Stimulated activated naive CD4-positive, alpha-beta T cell (primary cell): ENCODE measurements at regions not wholly inside any gene's neighbourhood (a gene's known extent, or its start where the extent isn't known, plus 50 kb on each side); places are given as distances from the start of the nearest gene placed in this dataset.

Experiments used
- DNase-seq, 6 experiments: peaks; one replicate each; lab custom pipeline; 2025; lab: John Stamatoyannopoulos, UW

DNA sequence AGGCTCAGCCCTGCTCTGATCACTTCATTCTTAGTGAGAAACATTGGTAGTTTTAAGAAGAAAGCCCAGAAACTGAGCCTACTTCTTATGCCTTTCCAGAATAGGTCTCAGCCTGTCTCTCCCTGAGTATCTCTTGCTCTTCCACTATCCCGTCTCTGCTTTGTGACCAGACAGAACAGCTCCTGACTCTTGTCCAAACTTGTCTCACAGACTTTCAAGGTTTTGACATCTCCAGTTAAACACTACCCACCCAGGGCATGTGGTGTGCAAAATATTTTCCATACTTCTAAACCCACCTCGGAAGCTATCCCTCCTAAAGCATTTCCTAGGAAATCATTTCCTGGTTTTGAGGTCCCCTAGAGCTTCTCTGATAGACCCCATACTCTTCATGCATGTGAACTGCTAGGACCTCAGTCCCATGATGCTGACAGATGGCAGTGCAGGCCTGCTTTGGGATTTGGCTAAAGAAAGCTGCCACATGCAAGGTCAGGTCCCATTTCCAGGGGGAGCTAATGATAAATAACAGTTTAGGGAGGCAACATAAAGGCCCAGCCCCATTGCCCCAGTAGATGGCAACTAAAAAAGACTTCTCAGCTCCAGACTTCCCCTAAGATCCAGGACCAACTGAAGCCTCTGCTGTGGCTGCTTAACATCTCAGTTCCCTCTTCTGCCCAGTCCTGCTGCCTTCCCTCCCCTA is 211.5 kb downstream of the MED10 start:
- DNase-seq: no peak

DNA sequence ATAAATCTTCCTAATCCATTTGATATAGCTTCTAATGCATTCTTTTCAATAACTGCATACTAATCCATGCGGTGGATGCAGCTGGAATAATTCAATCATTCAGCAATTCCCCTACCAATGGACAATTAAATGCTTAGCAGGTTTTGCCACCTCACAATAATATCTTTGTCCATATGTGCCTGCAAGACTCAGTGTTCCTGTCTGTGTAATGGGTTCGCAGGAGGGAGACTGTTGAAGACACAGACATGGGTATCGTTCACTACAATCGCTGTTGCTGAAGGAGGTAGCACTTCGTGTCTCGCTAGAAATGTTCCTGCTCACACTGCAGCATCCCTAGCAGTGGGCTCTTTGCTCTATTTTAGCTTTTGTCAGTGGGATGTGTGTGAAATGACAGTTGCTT is 214.4 kb downstream of the MED10 start:
- DNase-seq: no peak

DNA sequence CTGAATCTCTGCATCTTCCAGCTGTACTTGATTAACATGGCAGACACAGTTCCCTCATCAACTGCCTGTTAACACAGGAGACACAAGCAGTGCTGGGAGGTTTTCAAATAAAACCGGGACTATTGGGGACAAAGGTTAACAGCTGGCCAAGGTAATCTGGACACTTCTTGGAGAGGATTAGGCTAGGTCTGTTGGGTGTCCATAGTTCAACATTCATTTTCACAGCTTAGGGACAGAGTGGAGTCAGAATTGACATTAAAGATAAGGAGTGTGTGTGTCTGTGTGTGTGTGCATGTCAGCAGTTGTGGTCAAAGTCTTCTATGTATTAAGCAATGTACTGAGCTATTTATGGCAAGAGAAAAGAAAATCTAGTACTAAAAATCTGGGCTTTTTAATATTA is 216.2 kb downstream of the MED10 start:
- DNase-seq: no peak

DNA sequence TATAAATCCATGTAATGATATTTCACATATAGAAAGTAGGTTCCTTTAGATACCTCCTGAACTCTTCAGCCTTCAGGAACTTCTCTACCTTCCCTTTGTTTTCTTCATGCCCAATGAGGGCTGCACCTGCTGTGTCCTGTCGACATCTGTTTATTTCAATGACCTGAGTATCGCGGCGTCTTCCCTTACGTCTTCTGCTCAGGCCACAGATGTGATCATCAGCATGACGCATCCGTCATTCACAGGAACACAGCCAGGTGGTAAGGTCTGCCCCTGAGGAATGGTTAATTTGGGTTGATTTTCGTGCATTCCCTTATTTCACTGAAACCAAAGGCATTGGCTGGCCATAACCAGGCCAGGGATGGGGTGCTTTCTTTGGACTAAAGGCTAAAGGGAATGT is 217.1 kb downstream of the MED10 start:
- DNase-seq: no peak

DNA sequence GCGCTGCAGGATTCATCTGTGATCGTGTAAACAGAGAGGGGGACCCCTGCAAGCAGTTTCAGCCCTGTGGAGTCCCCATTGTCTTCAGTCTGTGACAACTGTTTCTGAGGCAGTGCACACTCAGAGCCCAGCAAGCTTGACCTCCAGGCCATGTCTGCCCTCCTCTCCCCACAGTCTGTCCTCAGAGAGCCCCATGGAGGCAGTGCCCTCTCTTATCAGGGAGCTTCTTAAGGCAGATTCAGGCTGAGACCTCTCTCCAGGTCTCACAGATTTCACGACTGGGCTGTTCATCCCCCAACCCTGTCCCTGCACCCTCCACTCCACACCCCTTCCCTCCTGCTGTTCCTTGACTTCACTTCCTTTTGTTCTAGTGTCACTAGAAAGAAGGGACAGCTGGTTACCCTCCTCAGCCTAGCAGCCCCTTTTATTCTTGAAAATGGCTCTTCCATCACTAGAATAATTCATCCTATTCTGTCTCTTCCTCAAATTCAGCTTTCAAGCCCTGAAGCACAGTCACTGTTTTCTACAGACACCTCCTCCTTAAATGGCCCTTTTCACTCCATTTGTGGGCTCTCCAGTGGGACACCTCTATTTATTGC is 218.4 kb downstream of the MED10 start:
- DNase-seq: no peak

DNA sequence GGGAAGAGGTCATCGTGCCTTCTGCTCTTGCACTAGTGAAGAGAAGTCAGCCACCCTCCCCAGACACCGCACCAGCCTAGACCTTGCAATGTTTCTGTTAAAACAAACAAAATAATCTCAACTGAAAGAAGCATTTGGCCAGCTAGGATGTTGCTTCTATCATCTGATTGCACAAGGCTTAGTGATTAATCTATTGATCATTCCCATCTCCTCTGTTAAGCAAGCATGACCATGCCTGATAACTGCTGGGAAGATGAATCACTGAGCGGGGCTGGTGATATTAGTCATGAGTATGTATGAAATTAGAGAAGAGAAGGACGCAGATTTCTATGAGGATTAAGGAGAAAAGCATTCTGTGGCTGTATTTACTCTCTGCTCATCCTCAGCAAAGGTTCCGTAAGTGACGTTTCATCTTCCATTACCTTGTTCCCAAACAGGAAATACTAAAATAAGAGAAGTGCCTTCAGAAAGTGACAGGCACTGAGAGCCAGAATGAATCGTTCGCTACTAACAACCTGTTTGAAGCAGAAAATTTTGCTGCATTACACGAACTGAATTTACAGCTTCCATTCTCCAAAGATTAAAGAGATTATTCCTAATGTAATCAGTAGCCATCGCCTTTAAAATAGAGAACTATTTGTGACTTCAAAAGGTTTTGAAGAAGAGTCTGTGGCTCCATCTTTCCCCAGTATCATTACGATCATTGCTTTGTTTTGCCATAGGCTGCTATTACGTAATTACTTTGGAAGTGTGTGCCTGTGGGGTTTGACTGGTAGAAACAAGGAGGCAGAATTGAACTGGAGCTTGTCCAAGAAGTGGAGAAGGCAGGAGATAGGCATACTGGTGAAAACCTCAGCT is 219.1 kb downstream of the MED10 start:
- DNase-seq: no peak

DNA sequence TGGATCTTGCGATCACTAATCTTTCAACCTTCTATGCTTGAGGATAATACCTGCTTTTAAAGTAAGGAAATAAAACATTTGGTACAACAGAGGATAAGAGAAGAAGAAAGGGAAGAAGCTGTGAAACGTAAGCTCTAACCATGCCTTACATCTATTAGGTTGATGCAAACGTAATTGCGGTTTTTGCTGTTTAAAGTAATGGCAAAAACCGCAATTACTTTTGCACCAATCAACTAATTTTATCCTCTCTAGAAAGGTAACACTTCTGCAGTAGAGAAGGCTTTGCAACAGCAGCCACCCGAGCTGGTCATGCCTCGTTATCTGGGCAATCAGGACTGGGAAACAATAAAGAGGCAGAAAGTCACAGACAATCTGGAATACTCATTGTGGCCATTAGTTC is 224.1 kb downstream of the MED10 start:
- DNase-seq: no peak

DNA sequence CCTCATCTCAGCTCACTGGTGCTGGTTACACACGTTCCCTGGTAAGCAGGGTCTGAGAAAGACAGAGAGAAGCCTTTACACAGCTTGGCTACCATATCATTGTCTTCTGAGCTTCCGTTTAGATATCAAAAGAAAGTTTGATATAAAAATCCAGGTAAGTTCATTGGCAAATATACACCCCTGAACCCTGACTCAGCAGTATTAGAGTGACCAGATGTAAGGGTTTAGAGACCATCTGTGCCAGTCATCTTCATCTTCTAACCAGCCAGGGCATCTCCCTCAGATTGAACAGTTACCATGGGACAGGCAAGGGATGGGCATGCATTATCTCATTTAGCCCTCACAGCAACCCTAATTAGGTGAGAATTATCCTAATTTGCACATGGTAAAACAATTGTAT is 232.1 kb downstream of the MED10 start:
- DNase-seq: no peak

DNA sequence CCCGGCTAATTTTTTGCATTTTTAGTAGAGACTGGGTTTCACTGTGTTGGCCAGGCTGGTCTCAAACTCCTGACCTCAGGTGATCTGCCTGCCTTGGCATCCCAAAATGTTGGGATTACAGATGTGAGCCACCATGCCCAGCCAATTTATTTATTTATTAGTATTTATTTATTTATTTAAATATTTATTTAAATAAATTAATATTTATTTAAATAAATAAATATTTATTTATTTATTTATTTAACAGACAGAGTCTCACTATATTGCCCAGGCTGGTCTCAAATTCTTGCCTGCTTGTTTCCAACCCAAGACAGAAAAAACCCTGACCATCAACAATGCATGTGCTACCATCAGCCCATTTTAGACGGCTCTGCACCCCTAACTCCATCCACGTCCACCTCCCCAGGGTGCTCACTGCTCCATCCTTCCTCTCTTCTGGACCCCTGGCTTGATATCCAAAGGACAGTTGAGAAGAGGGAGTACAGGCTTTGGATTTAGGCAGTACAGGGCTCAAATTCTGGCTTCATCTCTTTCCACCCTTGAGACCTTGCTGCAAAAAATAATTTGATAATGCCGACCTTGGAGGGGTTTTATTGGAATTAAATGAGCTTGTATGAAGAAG is 232.6 kb downstream of the MED10 start:
- DNase-seq: no peak

DNA sequence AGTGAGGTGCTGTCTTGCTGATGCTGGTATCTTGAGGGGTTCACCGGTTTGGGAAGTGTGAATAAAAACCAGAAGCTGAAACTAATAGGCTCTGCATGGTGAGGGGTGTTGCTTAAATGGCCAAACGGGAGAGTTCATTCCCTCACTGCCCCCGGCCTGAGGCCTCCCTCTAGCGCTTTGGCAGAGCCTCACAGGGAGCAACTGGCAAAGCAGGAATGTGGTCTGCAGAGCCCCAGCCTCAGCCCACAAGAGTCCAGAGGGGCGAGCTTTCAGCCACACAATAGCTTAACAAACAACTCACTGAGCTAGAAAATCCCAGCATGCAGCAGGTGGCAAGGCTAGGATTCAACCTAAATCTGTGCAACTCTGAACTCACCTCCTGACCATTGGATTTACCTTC is 234.8 kb downstream of the MED10 start:
- DNase-seq: no peak

DNA sequence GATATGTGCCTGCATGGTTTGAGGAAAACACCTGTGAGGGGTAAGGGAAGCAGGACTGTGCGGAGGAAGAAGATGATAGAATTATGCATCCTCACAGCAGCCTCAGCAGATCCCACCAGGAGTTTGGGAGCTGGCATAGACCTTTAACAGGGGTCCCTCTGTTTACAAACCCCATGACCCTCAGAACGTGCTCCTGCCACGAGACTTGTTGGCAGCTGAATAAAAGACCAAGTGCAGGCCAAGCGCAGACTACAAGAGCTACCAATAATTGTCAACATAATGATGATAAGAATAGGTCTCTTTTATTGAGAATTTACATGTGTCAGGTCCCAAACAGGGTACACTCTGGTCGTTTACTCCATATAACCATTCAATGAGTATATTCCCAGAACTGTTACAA is 236.0 kb downstream of the MED10 start:
- DNase-seq: no peak

DNA sequence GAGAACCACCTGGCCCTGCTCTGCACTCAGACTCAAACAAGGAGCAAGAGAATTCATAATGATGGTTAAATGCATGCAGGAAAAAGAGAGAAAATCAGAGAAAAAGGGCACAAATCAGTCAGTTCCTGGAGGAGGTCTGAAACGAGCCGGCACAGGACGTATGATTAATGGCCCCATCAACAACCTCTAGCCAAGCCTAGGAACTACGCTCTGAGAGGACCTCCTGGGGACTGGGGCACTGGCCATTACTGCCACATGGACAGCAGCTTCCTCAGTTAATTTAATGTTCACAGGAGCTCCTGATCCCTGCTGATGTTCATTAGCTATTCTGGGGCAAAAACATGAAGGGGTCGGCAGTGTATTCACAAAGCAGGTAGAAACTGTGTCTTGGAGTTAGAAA is 238.1 kb downstream of the MED10 start:
- DNase-seq: no peak

DNA sequence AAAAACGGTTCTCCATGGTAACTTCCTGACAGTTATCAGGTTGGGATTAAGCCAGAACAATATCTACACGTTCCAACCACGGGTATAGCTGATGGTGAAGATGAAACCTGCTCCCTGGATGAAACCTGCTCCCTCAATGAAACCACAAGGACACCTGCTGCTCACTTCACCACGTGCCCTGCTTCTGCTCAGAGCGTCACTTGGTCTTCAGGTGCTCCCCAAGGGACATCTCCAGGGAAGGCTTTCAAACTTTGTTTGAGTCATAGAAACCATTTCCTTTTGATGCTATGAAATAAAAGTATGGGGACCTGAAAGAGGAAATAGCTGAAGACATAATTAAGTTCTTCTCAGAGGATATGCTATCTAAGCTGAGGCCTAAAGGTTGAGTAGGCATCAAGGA is 242.4 kb downstream of the MED10 start:
- DNase-seq: no peak

DNA sequence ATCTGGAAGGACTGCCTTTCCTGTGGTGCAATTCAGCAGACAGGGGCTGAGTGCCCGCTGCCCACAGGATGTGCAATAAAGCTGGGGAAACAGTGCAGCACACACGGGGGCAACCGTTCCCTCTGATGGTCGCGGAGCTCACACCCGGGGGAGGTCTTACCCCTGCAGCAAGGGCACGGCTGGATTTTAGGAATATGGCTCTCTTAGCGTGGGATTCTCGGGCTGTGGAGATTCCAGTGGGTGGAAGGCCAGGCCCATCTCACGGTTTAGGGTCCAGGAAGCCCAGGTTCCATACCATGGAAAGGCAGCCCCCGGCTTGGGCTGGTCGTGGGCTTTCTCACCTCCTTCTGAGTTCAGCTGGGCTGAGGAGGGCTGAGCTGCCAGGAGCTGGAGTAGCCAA is 244.1 kb downstream of the MED10 start:
- no peak for DNase-seq

DNA sequence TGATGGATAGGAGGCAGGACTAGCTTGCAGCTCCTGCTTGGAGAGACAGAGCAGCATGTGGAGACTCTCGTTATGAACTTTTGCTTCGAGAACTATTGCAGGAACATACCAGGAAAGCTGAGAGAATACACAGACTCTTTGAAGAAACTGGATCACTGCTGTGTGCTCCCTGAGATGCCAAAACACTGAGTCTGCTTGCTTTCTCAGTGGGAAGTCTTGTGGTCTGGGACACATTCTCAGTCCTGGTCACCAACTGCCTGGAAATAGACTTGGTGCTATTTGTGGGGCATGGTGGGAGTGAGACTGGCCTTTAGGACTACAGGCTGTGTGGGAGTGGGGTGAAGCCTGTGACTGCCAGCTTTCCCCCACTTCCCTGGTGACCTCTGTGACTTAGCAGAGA is 252.6 kb downstream of the MED10 start:
- DNase-seq: no peak

DNA sequence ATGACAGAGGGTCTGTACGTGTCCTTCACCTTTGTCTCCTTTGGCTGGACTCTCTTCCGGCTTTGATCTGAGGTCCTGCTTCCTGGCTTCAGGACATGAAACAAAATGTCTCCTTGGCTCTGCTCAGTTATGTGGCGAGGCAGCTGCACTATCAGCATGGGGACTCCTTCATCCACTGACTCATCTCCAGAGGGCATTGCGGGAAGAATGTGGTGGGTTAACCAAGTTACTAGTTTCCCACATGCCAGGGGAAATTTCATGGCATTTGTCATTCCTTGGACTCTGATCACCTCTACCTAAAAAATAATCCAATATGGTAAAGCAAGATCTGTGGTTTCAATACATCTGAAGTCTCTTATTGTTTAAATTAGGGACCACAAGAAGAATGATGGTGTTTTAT is 259.7 kb downstream of the MED10 start:
- DNase-seq: no peak

DNA sequence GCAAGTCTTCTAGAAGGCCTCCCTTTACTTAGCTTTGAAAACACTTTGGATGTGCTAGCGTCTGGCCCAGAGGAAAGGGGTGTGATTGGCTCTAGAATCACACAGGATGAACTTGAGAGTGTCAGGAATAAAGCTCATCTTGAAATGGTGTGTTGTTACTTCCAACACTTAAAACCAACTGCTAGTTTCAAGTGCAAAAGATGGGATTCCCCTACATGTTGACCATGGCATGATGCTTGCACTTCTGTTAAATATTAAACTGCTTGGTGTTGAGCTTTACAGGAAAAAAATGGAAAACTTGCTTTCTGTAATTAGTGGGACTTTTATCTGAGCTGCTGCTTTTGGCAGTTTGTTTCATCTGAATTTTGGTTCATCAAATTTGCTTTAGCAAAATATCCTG is 261.1 kb downstream of the MED10 start:
- DNase-seq: no peak

DNA sequence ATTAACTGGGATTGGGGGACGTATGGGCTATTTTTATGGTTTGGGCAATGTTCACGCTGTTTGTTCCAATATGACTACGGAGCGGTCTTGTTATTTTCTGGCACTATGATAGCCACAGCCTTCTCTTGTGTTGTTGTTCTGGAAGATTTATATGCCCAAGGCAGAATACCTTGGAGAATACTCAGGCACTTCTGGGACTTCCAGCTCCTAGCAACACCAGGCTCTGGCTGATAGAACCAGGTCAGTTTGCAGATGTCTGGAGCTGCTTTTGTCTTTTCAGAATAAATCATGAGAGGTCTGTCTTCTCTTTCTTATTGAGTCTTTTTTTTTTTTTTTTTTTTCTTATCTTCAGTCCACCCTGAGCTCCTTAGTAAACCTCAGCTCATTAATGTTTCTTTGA is 262.5 kb downstream of the MED10 start:
- no peak for DNase-seq

DNA sequence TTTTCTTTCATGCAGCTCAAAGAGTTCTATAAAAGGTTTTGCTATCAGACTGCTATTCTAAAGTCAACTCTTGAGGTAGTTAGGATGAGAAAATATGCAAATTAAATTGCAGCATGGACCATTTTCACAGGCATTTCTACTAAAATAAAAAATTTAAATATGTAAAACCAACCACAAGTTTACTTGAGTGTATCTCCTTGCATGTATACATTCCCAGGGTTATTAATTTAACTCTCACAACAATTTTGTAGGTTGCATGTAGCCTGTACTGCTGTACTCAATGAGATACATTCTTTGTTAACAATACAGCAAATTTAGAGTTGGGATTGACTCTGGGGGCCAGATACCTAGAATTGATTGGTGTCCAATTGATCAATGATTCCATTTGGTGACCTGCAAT is 265.8 kb downstream of the MED10 start:
- no peak for DNase-seq

DNA sequence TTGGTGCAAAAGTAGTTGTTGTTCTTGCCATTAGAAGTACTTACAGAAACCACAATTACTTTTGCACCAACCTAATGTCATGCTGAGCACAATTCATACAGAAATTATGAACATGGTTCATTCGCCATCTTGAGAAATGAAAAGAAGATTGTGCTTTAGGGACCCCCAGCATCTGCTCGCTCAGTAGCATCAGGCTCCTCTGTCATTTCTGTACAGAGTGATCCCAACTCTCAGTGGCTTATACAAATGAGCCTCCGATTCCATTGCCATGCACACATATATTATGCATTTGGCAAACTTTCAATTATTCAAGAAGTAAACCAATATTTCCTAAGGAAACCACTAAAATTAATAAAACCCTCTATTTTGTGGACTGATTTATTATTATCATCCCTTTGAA is 266.2 kb downstream of the MED10 start:
- no peak for DNase-seq

DNA sequence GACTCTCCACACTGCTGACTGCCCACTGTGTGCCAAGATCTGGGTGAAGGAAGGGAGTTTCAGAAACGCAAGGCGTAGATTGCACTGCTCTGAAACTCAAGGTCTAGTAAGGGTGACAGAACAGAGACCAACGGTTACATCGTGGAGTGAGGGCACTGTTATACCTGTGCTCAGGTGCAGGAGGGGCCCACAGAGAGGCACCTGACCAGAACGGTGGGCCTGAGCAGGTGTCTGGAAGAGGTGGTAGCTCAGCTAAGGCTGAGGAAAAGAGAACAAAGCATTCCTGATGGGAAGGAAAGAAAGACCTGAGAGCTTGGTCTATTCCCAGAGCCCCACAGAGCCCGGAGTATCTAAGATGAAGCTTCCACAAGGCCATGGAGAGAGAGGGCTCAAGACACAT is 267.2 kb downstream of the MED10 start:
- DNase-seq: no peak

DNA sequence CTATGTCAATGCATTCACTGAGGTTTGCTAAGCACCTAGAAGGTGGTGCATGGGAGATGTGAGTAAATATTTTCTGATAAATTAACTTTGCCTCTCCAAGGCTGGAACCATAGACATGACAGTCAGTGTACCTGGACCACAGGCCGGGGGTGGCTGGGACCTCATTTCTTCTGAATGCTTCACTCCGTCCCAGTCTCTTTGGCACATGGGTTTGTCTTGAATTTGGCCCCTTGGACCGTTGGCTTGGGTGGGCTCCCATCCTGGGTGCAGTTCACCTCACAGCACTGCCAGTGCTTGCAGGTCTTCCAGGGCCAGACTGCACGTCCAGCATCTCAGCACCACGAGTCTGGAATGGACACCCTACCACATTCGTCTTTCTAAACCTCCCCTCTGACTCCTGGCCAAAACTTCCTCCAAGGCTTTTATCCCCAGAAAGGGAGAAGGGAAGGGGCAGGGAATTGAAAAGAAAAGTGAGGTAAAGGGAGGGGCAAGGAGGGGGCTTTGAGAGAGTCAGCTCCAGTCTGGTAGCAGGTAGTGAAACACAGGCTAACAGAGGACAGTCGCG is 267.8 kb downstream of the MED10 start:
- no peak for DNase-seq
